ENCODE measurements at regions not wholly inside any gene's neighbourhood (a gene's known extent, or its start where the extent isn't known, plus 50 kb on each side); places are given as distances from the start of the nearest gene placed in this dataset.

DNA sequence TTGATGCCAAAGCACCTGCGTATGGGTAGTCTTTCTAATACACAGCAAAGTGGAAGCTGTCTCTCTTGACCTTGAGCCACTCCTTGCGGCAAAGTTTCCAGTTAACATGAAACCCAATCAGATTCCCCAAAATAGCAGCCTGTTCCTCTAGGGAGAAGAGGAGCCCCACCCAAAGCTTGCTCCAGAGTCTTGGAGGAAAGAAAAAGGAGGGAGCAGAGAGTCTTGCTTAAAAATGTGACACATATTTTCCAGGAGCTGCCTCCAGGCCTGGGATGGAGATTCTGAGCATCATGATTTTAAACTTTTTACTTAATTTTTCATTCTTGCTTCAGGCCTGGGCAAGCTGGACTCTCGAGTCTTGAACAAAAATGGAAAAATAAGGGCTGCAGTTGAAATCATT is 223.5 kb upstream of the TNC start:
- TF ChIP-seq EZH2phosphoT487 (IDR thresholded peaks at IDR 0.05; ENCODE audit: insufficient read depth, low read depth) (no peak), EZH2 (IDR thresholded peaks at IDR 0.05; ENCODE audit: insufficient read depth, poor library complexity, severe bottlenecking) (no peak)
